GM21381 (cell line): ENCODE measurements at regions not wholly inside any gene's neighbourhood (a gene's known extent, or its start where the extent isn't known, plus 50 kb on each side); places are given as distances from the start of the nearest gene placed in this dataset.

Experiments used
- ATAC-seq: cut with Tn5 transposase; IDR thresholded peaks from one replicate; pipeline ENCODE4 v1.9.1; 2021; ENCODE audit warnings: mild to moderate bottlenecking, moderate library complexity; ENCODE audit not compliant: unreplicated experiment

GRCh38 chr18:77716282-77716681, 466.6 kb downstream of the GALR1 start:
- no peak for ATAC-seq

- ATAC-seq: no peak
These were observed 483.8 kb downstream of the GALR1 start for GRCh38 chr18:77733292-77733903.

- no peak for ATAC-seq
These were observed 487.2 kb downstream of the GALR1 start for GRCh38 chr18:77736842-77737241.

- no peak for ATAC-seq
These were observed 487.8 kb downstream of the GALR1 start for GRCh38 chr18:77737405-77737804.

- no peak for ATAC-seq
These were observed 499.4 kb downstream of the GALR1 start for GRCh38 chr18:77749089-77749488.

GRCh38 chr18:77750006-77750405, 500.4 kb downstream of the GALR1 start:
- no peak for ATAC-seq

GRCh38 chr18:77754475-77755044, 504.9 kb downstream of the GALR1 start:
- no peak for ATAC-seq

GRCh38 chr18:77755187-77755586, 505.5 kb downstream of the GALR1 start:
- no peak for ATAC-seq

- ATAC-seq: no peak
These were observed 511.7 kb downstream of the GALR1 start for GRCh38 chr18:77761332-77761731.

- no peak for ATAC-seq
These were observed 512.4 kb downstream of the GALR1 start for GRCh38 chr18:77762014-77762413.

GRCh38 chr18:77762642-77763041, 513.0 kb downstream of the GALR1 start:
- ATAC-seq: no peak

- ATAC-seq: no peak
These were observed 514.0 kb downstream of the GALR1 start for GRCh38 chr18:77763530-77764145.

- ATAC-seq: no peak
These were observed 515.8 kb downstream of the GALR1 start for GRCh38 chr18:77765468-77765867.

- ATAC-seq: no peak
These were observed 516.8 kb downstream of the GALR1 start for GRCh38 chr18:77766421-77766820.

- no peak for ATAC-seq
These were observed 522.5 kb downstream of the GALR1 start for GRCh38 chr18:77772177-77772576.

- no peak for ATAC-seq
These were observed 526.5 kb downstream of the GALR1 start for GRCh38 chr18:77776104-77776503.

GRCh38 chr18:77777163-77777562, 527.5 kb downstream of the GALR1 start:
- ATAC-seq: no peak

- no peak for ATAC-seq
These were observed 535.2 kb downstream of the GALR1 start for GRCh38 chr18:77784759-77785379.

GRCh38 chr18:77785415-77785975, 535.8 kb downstream of the GALR1 start:
- no peak for ATAC-seq

GRCh38 chr18:77803024-77803423, 553.4 kb downstream of the GALR1 start:
- no peak for ATAC-seq

- ATAC-seq: no peak
These were observed 554.7 kb downstream of the GALR1 start for GRCh38 chr18:77804382-77804781.

- ATAC-seq: no peak
These were observed 558.0 kb downstream of the GALR1 start for GRCh38 chr18:77807650-77808049.
